Eye (tissue), 1 donor: ENCODE measurements at regions not wholly inside any gene's neighbourhood (a gene's known extent, or its start where the extent isn't known, plus 50 kb on each side); places are given as distances from the start of the nearest gene placed in this dataset.
"Not testable (repeated sequence)": the region's sequence is repeated elsewhere in the genome, so short reads cannot be mapped to it uniquely, and the experiment has no call there.

Experiments
- DNase-seq: peaks from one replicate; pipeline ENCODE4 v3.0.0-alpha.2; 2015

DNA sequence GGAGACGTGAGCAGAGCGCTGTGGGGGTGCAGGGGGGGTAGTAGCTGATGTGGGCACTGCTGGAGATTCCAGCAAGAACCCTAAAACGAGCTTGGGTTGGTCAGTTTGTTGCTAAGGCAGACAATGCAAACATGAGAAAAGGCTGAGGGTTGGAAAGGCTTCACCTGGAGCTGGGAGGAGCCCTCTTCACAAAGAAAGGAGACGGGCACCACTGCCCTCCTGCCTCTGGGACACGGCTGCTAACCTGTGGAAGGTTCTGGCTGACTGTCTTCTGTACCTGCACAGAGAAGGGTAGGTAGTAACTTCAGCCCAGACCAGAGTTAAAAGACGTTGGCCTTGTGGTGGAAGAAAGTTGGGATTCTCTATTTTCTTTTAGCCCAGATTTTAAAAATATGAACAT, 108.7 kb downstream of the SUCLA2 start:
- DNase-seq: no peak

DNA sequence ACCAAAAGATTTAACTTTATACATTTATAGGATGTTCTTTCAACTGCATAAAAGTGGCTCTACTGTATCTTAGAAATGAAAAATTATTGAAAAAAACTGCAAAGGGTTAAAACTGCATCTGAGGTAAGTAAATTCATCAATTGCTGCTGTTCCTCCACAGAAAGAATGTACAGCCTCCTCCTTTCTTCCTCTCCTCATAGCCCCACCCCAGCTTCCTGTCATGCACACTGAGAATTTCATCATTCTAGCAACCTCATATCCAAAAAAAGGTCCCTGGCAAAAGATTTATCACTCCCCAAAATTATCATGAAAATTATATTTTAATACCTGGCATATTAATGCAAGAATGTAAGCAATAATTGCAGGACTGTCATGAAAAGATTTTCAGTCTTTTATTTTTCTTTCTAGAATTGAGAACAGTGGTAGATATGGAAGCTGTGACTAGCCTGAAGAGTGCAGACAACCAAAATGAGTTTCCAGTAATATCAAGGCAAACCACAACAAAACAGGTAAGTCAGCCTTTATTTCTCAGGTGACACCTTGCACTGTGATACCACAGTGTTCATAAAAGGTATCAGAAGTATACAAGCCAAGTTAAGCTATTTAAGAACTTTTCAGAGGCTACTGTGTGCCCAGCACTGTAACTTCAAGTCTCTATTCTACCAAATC, 110.8 kb downstream of the SUCLA2 start:
- DNase-seq: no peak

DNA sequence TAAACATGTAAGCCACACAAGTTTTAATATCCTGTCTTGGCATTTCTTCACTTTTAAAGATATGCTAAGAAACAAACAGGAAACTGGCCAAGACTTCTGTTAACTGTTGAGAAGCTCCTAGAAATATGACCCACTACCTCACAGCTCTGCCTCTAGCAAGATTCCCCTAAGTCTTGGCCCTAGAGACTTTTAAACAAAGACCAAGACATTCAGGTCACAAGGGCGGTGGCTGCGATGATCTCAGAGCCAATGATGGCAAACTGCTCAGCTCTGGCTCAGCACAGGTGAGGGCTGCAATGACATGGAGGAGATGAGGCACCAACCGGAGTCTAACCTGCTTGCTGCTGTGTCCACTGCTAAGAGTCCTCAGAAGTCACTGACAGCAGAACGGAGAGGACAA, 114.8 kb downstream of the SUCLA2 start:
- DNase-seq: no peak

DNA sequence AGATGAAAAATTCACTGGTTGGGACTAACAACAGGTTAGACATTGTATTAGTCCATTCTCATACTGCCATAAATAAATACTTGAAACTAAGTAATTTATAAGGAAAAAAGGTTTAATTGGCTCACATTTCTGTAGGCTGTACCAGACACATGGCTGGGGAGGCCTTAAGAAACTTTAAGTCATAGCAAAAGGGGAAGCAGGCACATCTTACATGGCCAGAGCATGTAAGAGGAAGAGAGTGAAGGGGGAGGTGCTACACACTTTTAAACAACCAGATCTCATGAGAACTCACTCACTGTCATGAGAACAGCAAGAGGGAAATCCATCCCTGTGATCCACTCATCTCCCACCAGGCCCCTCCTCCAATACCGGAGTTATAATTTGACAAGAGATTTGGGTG, 125.9 kb downstream of the SUCLA2 start:
- no peak for DNase-seq

DNA sequence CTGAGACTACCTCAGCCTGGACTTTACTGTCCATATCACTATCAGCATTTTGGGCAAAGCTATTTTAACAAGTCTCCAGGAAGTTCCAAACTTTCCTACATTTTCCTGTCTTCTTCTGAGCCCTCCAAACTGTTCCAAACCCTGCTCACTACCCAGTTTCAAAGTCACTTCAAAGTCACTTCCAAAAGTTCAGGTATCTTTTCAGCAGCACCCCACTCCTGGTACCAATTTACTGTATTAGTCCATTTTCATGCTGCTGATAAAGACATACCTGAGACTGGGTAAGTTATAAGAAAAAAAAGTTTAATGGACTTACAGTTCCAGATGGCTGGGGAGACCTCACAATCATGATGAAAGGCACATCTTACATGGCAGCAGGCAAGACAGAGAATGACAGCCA, 127.1 kb downstream of the SUCLA2 start:
- DNase-seq: not testable (repeated sequence)

DNA sequence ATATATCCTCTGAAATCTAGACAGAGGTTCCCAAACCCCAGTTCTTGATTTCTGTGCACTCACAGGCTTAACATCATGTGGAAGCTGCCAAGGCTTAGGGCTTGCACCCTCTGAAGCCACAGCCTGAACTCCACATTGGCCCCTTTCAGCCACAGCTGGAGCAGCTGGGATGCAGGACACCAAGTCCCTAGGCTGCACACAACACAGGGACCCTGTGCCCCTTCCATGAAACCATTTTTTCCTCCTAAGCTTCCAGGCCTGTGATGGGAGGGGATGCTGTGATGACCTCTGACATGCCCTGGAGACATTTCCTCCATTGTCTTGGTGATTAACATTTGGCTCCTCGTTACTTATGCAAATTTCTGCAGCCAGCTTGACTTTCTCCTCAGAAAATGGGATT, 127.8 kb downstream of the SUCLA2 start:
- DNase-seq: not testable (repeated sequence)

DNA sequence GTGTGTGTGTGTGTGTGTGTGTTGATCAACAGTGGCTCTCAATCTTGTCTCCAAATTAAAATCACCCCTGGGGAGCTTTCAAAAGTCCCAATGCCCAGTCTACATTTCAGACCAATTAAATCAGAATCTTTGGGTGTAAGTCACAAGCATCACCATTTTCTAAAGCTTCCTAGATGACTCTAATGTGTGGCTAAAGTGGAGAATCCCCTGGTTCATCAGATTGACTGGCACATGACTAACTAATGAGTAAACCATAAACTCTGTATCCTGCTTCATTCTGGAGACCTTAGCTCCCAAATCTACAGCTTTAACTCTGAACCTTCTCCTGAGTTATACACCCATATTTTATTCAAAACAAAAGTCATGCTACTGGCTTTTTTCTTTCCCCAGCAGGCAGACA, 131.3 kb downstream of the SUCLA2 start:
- DNase-seq: no peak

DNA sequence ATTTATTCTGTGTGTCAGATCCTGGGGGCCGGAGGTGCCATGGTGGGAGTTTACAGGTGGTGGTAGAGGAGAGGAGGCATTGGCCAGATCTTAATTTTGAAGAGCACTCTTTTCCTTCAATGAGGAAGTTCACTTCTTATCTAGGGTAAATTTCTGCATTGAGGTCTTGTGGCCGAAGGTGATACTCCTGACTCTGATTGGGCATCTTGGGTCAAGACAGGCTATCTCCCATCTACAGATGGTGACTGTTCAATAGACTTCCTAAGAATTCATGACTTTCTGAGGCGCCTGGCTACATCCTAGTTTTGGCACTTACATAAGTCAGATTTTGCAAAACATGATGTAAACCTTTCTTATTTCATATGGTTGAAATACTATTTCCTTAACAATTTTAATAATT, 135.2 kb downstream of the SUCLA2 start:
- no peak for DNase-seq

DNA sequence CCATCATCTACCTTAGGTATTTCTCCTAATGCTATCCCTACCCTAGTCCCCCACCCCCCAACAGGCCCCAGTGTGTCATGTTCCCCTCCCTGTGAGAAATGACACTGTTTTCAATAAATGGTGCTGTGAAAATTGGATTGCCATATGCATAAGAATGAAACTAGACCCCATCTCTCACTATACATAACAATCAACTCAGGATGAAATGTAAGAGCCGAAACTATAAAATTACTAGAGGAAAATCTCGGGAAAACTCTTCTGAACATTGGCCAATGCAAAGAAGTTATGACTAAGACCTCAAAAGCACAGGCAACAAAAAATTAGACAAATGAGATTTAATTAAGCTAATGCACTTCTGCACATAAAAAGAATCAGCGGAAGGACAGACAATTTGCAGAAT, 138.2 kb downstream of the SUCLA2 start:
- no peak for DNase-seq

DNA sequence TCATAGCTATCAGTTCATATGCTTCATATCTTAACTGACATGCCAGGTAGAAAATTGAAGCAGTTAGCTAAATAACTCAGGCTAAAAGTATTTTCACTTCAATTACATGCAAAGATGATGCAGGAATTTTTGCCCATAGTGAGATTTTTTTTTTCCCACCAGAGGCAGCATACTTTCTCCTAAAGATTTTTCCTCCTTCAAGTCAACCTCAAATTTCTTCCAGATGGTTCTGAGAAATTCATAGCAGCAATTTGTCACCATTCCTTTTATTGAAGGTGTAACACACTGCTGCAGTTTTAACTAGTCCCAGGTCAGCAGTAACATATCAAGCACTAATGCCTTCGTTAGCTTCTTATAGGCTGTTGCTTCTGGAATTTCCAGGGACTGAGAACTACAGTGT, 141.9 kb downstream of the SUCLA2 start:
- no peak for DNase-seq

DNA sequence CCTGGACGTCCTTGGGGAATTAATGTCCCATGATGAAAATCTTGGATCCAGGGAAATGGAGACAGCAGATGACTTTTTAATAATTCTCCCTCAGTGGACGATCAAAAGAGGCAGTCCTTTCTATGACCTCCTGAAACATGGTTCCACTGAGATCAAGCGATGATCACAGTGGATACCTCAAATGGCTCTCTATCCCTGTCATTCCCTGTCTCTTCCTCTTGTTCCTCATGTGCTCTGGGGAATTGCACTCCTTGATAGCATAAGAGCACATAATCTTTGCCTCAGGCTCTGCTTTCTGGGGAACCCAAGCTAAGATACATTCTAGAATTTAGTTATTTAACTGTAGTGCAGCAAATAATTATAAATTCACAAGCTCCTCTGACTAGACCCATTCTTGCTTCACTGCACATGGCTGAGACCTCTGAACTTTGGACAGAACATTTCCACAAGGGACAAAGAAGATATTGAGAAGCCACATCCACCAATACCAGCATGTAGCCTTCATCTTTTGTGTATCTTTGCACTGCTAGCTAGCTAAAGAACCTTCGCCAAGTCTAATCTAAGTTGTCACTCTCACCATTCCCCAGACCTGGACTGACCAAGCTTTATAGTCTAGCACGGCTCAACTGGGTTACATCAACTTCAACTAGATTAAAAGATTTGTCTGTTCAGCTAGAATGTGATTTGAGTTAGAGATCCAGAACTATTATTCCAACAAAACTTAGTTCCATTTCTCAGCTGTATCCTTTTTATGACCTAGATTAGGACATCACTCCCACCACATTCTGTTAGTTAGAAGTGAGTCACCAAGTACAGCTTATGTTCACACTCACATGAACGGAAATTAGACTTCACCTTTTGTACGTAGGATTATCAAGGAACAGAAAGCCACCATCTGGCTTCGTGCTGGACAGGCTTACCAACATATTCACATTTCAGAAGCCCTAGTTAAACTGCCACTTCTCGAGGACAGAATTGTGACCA, 142.7 kb downstream of the SUCLA2 start:
- peak; percentile 4 for DNase-seq

DNA sequence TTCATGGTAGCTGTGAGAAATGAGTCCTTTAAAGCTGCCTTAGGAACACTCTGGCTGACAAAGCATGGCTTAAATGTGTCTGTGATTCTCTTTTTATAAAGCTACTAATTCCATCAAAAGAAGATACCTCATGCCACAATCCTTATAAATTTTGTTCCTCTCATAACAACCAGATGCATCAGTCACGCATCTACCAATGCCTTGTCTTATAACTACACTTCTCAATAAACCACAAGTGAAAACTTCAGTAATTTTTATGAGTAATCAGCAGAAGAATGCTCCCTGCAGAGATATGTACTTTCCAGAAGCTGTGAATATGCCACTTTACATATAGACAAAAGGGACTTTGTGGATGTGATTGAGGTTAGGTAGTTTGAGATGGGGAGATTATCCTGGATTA, 147.8 kb downstream of the SUCLA2 start:
- no peak for DNase-seq

DNA sequence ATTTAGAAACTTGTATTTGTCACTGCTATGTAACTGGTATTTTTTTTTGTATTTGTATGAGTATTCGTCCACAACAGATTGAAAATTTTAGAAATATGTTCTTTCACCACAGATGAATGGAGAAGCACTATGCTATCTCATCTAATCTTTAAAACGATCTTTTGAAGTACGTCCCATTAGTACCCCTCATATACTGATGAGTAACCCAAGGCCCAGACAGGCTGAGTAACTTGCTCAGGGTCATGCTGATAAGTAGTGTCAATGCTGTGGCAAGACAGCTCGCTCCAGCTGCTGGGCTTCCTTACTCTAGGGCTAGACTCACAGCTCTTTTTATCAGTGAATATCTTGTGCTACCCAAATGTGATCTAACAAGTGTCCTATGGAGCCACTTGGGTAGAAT, 154.2 kb downstream of the SUCLA2 start:
- DNase-seq: no peak

DNA sequence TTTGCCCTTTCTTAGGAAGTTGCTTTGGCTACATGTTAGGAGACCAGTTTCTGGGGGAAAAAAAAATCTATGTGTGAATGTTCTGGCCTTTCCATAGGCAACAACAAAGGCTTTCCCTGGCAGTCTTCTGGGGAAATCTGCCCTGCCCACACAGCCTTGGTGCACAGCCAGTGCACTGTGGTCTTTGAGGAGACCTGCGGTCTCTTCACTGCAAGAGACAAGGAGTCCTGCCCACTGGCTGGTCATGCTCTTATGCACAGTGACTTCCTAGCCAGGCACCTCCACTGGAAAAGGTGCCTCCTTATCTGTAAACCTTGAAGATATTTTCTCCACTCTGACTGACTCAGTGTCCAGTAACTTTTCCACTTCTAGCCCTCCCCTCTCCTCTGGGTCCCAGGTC, 155.1 kb downstream of the SUCLA2 start:
- no peak for DNase-seq

DNA sequence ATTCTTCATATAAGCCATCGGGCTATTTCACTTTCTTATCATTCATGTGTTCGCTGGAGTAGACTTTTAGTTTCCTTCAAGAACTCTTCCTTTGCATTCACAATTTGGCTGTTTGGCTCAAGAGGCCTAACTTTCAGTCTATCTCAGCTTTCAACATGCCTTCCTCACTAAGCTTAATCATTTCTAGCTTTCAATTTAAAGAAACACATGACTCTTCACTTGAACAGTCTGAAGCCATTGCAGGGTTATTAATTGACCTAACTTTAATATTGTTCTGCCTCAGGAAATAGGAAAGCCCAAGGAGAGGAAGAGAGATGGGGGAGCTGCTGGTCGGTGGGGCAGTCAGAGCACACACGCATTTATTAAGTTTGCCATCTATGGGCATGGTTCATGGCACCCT, 158.1 kb downstream of the SUCLA2 start:
- DNase-seq: no peak

DNA sequence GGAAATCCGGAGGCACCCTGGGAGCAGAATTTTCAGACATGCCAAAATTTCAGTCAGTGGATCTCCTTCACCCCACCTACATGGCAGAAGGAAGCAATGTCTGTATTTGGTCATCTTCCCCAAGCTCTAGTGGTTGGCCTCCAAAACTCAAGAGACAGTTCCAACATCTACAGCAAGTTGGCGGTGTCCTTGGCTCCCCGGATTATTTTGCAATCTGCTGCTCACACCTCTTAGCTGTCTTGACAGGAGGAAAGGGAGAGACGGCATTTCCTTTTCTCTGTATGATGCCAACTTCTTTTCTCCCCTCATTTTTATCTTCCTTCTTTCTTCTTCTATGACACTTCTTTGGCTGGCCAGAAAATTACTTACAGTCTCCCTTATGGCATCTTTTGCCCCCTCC, 159.9 kb downstream of the SUCLA2 start:
- DNase-seq: no peak

DNA sequence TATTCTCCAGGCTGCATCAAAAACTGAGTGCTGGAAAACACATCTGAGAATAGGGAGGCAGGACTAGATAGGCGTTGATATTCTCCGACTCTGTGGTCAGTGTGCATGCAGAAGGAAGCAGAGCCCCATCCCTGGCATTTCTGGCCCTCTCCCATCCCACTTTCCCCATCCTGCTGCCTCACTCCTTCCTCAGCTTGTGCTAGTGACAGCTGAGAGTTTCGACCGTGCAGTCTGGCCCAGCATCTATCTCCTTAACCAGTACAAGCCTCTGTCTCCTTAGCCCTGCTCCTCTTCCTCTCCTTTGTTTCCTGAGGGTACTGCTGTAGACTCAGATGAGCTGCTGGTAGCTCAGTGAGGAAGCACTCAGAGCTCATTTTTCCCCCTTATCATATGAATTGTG, 163.2 kb downstream of the SUCLA2 start:
- DNase-seq: no peak

DNA sequence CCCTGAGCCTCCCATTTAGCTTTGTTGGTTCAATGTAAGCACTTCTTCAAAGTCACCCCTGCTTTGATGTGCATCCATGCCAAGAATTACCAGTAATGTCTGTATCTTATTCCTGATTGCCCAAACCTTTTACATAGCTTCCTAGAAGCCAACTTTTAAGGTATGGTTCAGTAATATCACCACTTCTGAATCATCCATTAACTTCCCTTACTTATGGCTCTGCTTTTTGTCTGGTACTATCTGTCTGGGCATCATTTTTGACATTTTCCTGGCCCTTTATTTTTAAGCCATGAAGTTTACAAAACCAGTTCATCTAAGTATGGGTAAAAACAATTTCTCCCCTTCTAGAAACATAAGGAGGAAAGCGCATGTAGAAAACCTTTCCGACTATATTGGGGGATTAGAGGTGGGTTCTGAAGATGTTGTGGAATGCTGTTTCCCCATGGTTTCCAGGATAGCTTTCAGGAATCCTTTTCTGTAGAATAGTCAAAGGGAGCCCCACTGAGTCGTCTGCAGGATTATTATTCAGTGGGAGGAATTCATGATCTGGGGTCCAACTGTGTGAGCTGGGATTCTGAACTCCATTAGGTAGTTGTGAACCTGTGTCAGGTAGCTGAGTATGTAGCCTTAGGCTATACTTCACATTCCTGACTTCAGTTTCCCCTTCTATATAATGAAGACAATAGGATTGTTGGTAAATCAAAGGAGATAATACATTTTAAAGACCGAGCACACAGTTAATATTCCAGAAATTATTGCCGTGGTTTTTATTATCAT, 163.8 kb downstream of the SUCLA2 start:
- DNase-seq: no peak

DNA sequence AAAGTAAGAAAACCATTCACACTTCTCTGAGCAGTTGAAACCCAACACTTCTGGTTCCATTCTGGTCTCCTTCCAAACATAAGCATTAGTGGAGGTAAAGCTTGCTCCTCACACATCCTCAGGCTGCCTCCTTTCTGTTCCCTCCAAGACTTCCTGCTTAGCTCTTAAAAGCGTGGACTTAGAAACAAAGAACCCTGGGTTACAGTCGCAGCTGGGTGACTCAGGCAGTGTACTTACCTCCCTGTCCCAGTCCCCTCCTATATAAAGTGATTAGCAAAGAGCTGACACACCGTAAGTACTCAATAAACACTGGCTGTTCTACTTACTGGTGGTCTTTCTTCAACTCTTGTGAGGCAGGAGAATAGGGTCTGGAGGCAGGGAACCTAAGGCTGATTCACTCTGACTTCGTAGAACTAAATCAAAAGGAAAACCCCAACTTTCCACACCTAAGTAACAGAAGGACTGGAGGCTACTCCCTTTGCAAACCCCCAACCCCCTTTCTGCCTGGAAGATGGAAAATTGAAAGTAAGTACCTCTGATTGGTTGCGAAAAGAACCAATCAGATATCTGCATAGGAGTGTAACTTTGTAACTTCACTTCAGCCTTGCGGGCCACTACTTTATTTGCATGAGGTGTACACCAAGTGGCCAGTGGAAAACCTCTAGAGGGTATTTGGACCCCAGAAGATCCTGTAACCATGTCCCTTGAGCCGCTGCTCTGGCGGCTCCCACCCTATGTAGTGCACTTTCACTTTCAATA, 165.4 kb downstream of the SUCLA2 start:
- no peak for DNase-seq

DNA sequence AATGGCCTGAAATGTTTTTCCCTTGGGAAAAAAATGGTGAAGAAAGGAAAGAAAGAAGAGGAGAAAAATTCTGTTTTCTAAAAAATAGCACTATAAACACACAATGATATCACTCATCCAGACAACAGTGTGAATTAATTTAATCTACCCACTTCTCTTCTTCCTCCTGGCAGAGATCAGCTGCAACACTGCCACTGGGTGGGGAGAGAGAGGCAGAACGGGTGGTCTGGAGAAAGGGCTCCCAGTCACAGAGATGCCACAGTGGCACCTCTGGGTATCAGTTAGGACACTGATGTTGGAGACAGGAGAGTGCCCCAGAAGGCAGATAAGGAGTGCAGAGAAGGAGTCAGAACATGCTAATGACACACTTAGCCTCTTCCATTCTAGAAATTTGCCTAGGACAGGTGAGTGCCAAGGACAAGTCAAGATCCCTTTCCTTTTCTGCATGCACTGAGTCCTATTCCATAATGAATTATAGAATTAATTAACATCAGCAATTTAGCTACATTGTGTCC, 168.6 kb downstream of the SUCLA2 start:
- DNase-seq: no peak

DNA sequence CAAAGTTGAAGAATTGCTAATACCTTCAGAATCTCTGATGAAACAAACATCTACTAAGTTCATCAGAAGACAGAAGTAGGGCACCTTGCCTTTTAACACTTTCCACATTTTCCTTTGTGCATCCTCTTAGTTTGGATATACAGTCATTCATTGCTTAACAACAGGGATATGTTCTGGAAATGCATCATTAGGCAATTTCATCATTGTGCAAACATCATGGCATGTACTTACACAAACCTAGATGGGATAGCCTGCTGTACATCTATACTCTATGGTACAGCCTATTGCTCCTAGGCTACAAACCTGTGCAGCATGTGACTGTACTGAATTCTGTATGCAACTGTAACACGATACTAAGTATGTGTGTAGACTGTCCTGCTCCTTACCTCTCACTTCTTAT, 169.8 kb downstream of the SUCLA2 start:
- no peak for DNase-seq

DNA sequence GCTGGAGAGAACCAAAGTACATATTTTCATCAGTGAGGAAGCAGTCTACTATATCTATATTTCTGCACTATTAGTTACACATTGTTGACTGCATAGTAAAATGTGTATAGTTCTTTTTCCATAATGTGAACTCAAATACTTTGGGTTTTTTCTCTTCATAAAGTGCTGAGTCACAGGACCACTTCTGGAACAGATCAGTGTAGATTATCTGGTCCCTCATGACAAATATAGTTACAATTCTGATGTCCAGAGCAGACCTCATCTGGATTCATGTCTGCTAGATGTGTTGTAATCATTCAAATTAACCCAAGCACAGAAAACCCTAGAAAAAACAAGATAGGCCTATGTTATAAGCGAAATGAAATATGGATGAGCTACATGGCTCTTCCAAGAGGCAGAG, 171.4 kb downstream of the SUCLA2 start:
- no peak for DNase-seq

DNA sequence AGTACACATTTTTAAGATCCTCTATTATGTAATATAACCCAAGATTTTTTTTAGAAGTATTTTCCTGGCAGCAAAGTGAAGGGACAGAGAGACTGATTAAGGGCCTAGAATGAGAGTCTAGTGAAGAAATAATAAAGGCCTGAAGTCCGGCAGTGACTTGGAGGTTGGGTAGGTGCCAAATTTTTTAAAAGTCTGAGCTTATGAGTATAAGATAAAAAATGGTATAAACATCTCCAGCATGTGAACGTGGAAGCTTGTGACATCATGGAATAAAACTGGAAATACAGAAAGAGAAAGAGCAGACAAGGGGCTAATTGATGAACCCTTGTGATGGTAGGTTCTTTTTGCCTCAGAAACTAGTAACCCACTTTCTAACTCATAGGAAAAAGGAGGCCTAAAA, 174.6 kb downstream of the SUCLA2 start:
- no peak for DNase-seq
